ENCODE measurements at regions not wholly inside any gene's neighbourhood (a gene's known extent, or its start where the extent isn't known, plus 50 kb on each side); places are given as distances from the start of the nearest gene placed in this dataset.

DNA sequence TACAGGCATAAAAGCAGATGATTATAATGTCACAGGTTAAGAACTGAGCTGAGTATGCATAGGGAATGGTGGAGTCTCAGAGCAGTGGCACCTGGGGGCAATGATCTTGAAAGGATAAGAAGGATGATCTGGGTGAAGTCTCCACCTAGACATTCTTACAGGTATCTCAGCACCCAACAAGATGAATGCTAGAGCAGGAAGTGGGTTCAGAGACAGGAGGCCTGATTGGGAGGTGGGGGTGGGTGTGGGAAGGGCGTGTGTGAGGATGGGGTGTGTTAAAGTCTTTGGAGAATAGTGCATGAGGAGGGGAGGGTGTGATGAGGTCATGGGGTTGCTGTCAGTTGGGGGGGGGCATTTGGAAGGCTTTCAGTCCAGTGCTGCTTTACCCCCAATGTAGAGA is 78.8 kb upstream of the UPP2 start (continued):
- TF ChIP-seq, protein P1, sequence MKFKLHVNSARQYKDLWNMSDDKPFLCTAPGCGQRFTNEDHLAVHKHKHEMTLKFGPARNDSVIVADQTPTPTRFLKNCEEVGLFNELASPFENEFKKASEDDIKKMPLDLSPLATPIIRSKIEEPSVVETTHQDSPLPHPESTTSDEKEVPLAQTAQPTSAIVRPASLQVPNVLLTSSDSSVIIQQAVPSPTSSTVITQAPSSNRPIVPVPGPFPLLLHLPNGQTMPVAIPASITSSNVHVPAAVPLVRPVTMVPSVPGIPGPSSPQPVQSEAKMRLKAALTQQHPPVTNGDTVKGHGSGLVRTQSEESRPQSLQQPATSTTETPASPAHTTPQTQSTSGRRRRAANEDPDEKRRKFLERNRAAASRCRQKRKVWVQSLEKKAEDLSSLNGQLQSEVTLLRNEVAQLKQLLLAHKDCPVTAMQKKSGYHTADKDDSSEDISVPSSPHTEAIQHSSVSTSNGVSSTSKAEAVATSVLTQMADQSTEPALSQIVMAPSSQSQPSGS (IDR thresholded peaks at IDR 0.05; ENCODE audit: low read length): no peak
- TF ChIP-seq RXRA (IDR thresholded peaks at IDR 0.05; ENCODE audit: insufficient read depth, low read depth, low read length) (no peak), FOSL1 (IDR thresholded peaks at IDR 0.05; ENCODE audit: insufficient read depth, low read depth, low read length) (no peak), RAD21 (IDR thresholded peaks at IDR 0.05 in 1 of 2, conservative IDR thresholded peaks at IDR 0.05 in 1 of 2; ENCODE audit: low read depth in 2 of 2, low read length in 2 of 2) (no peak), JUN (IDR thresholded peaks at IDR 0.05; ENCODE audit: low read depth, low read length) (no peak)

Measured in H1 (cell line).